Adrenal gland (tissue), 5 donors: ENCODE measurements at regions not wholly inside any gene's neighbourhood (a gene's known extent, or its start where the extent isn't known, plus 50 kb on each side); places are given as distances from the start of the nearest gene placed in this dataset.

ENCODE experiments used
- POLR2A ChIP-seq, 2 donors: fragments of 450-650 bp; IDR thresholded peaks; one replicate each; pipeline ENCODE4 v1.6.1; 2017; ENCODE audit warnings: antibody characterized with exemption in 2 of 2, mild to moderate bottlenecking in 2 of 2, moderate library complexity in 1 of 2
- TF ChIP-seq, protein P1 (sequence below), 6 experiments: fragments of 450-650 bp in 4 of 6; fragments of 200-600 bp in 2 of 6; sonication (generic) in 1 of 6; IDR thresholded peaks; 1 replicate in 5 of 6; 2 replicates in 1 of 6; pipeline versions ENCODE4 v1.5.1 to v1.8.0; 2016 to 2021; ENCODE audit warnings: antibody characterized with exemption in 6 of 6, mild to moderate bottlenecking in 2 of 6, moderate library complexity in 1 of 6
- donor health status: DM: no; HTN: no; CAD: no.

GRCh38 chr2:38167968-38168350 lies 92.0 kb upstream of the CYP1B1 start:
- TF ChIP-seq, protein P1, sequence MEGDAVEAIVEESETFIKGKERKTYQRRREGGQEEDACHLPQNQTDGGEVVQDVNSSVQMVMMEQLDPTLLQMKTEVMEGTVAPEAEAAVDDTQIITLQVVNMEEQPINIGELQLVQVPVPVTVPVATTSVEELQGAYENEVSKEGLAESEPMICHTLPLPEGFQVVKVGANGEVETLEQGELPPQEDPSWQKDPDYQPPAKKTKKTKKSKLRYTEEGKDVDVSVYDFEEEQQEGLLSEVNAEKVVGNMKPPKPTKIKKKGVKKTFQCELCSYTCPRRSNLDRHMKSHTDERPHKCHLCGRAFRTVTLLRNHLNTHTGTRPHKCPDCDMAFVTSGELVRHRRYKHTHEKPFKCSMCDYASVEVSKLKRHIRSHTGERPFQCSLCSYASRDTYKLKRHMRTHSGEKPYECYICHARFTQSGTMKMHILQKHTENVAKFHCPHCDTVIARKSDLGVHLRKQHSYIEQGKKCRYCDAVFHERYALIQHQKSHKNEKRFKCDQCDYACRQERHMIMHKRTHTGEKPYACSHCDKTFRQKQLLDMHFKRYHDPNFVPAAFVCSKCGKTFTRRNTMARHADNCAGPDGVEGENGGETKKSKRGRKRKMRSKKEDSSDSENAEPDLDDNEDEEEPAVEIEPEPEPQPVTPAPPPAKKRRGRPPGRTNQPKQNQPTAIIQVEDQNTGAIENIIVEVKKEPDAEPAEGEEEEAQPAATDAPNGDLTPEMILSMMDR (IDR thresholded peaks at IDR 0.05): no peak
- no peak for TF ChIP-seq POLR2A (IDR thresholded peaks at IDR 0.05)
